ENCODE measurements at regions not wholly inside any gene's neighbourhood (a gene's known extent, or its start where the extent isn't known, plus 50 kb on each side); places are given as distances from the start of the nearest gene placed in this dataset.

GRCh38 chr6:87938287-87938686, 109.4 kb upstream of the SPACA1 start:
- Histone ChIP-seq H3K9me3 (no peaks in the 10 kb centered on the region), H3K36me3 (no peaks in the 10 kb centered on the region), H3K27ac (no peak overlapping the region), H3K27me3 (no peaks in the 10 kb centered on the region), H3K4me3 (no peak overlapping the region), H3K4me1 (no peaks in the 10 kb centered on the region)
- intact Hi-C loops (cut with DNase I; ENCODE audit: low total_unique reads), result no loop called here
- TF ChIP-seq POLR2A (IDR thresholded peaks at IDR 0.05), result no peak
- TF ChIP-seq POLR2AphosphoS5 (IDR thresholded peaks at IDR 0.05), result no peak
- no peak for TF ChIP-seq CTCF (IDR thresholded peaks at IDR 0.05)
- DNase-seq (ENCODE audit: low spot score in 2 of 2), result no peak

GRCh38 chr6:87936065-87936464, 111.6 kb upstream of the SPACA1 start:
- Histone ChIP-seq H3K9me3 (no peaks in the 10 kb centered on the region), H3K4me1 (no peaks in the 10 kb centered on the region), H3K4me3 (no peak overlapping the region), H3K27me3 (no peaks in the 10 kb centered on the region), H3K27ac (no peak overlapping the region), H3K36me3 (no peaks in the 10 kb centered on the region)
- no peak for TF ChIP-seq POLR2A (IDR thresholded peaks at IDR 0.05)
- TF ChIP-seq CTCF (IDR thresholded peaks at IDR 0.05), result no peak
- TF ChIP-seq POLR2AphosphoS5 (IDR thresholded peaks at IDR 0.05), result no peak
- intact Hi-C loops (cut with DNase I; ENCODE audit: low total_unique reads), result no loop called here
- DNase-seq (ENCODE audit: low spot score in 2 of 2), result no peak

- no peaks in the 10 kb centered on the region for H3K9me3 ChIP-seq
- intact Hi-C loops (cut with DNase I; ENCODE audit: low total_unique reads), result no loop called here
These were observed 112.4 kb upstream of the SPACA1 start for GRCh38 chr6:87935196-87935595.

GRCh38 chr6:87932361-87932760, 115.3 kb upstream of the SPACA1 start:
- no peak for DNase-seq (ENCODE audit: low spot score in 2 of 2)
- intact Hi-C loops (cut with DNase I; ENCODE audit: low total_unique reads), result no loop called here
- TF ChIP-seq POLR2AphosphoS5 (IDR thresholded peaks at IDR 0.05), result no peak
- no peak for TF ChIP-seq POLR2A (IDR thresholded peaks at IDR 0.05)
- no peak for TF ChIP-seq CTCF (IDR thresholded peaks at IDR 0.05)
- Histone ChIP-seq H3K4me3 (no peak overlapping the region), H3K9me3 (no peaks in the 10 kb centered on the region), H3K27me3 (no peaks in the 10 kb centered on the region), H3K27ac (no peak overlapping the region), H3K4me1 (no peaks in the 10 kb centered on the region), H3K36me3 (no peaks in the 10 kb centered on the region)

More at GRCh38 chr6:87935196-87935595, 112.4 kb upstream of the SPACA1 start:
- DNase-seq (ENCODE audit: low spot score in 2 of 2), result no peak
- Histone ChIP-seq H3K27ac (no peak overlapping the region), H3K27me3 (no peaks in the 10 kb centered on the region), H3K36me3 (no peaks in the 10 kb centered on the region), H3K4me1 (no peaks in the 10 kb centered on the region), H3K4me3 (no peak overlapping the region)
- TF ChIP-seq POLR2AphosphoS5 (IDR thresholded peaks at IDR 0.05) (no peak), POLR2A (IDR thresholded peaks at IDR 0.05) (no peak), CTCF (IDR thresholded peaks at IDR 0.05) (no peak)

- Histone ChIP-seq H3K4me1 (no peaks in the 10 kb centered on the region), H3K4me3 (no peak overlapping the region), H3K9me3 (no peaks in the 10 kb centered on the region), H3K27ac (no peak overlapping the region), H3K27me3 (no peaks in the 10 kb centered on the region), H3K36me3 (no peaks in the 10 kb centered on the region)
- intact Hi-C loops (cut with DNase I; ENCODE audit: low total_unique reads), result no loop called here
- DNase-seq (ENCODE audit: low spot score in 2 of 2), result peak; percentile 71 to 79
- TF ChIP-seq CTCF (IDR thresholded peaks at IDR 0.05) (peak; percentile 54 to 87 (median 85)), POLR2AphosphoS5 (IDR thresholded peaks at IDR 0.05) (peak in 1 of 3 donors; percentile 15), POLR2A (IDR thresholded peaks at IDR 0.05) (no peak)
These were observed 117.8 kb upstream of the SPACA1 start for GRCh38 chr6:87929843-87930288.

Measured in breast epithelium (tissue), 4 donors.